ENCODE measurements at regions not wholly inside any gene's neighbourhood (a gene's known extent, or its start where the extent isn't known, plus 50 kb on each side); places are given as distances from the start of the nearest gene placed in this dataset.

- Histone ChIP-seq H3K27ac (ENCODE audit: low read depth) (no peak overlapping the region), H3K27me3 (ENCODE audit: insufficient read depth) (peaks cover 10% of the 10 kb centered on the region), H3K4me1 (ENCODE audit: insufficient read depth) (no peaks in the 10 kb centered on the region), H3K4me3 (no peak overlapping the region), H3K9me2 (ENCODE audit: insufficient read depth) (no peaks in the 10 kb centered on the region), H3F3A (replicated peaks; ENCODE audit: low read depth) (no peaks in the 10 kb centered on the region), H4K20me1 (replicated peaks; ENCODE audit: insufficient read depth) (no peaks in the 10 kb centered on the region), H3K79me2 (replicated peaks; ENCODE audit: insufficient read depth) (no peaks in the 10 kb centered on the region), H2AFZ (no peak overlapping the region), H3K36me3 (ENCODE audit: insufficient read depth) (no peaks in the 10 kb centered on the region), H3K4me2 (no peak overlapping the region)
- no peaks in the 10 kb centered on the region for H3K36me3 Mint-ChIP-seq (ENCODE audit: low read depth)
- TF ChIP-seq, protein P1, sequence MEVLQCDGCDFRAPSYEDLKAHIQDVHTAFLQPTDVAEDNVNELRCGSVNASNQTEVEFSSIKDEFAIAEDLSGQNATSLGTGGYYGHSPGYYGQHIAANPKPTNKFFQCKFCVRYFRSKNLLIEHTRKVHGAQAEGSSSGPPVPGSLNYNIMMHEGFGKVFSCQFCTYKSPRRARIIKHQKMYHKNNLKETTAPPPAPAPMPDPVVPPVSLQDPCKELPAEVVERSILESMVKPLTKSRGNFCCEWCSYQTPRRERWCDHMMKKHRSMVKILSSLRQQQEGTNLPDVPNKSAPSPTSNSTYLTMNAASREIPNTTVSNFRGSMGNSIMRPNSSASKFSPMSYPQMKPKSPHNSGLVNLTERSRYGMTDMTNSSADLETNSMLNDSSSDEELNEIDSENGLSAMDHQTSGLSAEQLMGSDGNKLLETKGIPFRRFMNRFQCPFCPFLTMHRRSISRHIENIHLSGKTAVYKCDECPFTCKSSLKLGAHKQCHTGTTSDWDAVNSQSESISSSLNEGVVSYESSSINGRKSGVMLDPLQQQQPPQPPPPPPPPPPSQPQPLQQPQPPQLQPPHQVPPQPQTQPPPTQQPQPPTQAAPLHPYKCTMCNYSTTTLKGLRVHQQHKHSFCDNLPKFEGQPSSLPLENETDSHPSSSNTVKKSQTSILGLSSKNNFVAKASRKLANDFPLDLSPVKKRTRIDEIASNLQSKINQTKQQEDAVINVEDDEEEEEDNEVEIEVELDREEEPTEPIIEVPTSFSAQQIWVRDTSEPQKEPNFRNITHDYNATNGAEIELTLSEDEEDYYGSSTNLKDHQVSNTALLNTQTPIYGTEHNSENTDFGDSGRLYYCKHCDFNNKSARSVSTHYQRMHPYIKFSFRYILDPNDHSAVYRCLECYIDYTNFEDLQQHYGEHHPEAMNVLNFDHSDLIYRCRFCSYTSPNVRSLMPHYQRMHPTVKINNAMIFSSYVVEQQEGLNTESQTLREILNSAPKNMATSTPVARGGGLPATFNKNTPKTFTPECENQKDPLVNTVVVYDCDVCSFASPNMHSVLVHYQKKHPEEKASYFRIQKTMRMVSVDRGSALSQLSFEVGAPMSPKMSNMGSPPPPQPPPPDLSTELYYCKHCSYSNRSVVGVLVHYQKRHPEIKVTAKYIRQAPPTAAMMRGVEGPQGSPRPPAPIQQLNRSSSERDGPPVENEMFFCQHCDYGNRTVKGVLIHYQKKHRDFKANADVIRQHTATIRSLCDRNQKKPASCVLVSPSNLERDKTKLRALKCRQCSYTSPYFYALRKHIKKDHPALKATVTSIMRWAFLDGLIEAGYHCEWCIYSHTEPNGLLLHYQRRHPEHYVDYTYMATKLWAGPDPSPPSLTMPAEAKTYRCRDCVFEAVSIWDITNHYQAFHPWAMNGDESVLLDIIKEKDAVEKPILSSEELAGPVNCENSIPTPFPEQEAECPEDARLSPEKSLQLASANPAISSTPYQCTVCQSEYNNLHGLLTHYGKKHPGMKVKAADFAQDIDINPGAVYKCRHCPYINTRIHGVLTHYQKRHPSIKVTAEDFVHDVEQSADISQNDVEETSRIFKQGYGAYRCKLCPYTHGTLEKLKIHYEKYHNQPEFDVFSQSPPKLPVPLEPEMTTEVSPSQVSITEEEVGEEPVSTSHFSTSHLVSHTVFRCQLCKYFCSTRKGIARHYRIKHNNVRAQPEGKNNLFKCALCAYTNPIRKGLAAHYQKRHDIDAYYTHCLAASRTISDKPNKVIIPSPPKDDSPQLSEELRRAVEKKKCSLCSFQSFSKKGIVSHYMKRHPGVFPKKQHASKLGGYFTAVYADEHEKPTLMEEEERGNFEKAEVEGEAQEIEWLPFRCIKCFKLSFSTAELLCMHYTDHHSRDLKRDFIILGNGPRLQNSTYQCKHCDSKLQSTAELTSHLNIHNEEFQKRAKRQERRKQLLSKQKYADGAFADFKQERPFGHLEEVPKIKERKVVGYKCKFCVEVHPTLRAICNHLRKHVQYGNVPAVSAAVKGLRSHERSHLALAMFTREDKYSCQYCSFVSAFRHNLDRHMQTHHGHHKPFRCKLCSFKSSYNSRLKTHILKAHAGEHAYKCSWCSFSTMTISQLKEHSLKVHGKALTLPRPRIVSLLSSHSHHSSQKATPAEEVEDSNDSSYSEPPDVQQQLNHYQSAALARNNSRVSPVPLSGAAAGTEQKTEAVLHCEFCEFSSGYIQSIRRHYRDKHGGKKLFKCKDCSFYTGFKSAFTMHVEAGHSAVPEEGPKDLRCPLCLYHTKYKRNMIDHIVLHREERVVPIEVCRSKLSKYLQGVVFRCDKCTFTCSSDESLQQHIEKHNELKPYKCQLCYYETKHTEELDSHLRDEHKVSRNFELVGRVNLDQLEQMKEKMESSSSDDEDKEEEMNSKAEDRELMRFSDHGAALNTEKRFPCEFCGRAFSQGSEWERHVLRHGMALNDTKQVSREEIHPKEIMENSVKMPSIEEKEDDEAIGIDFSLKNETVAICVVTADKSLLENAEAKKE (CRISPR knock-in tag; IDR thresholded peaks at IDR 0.05) = no peak
- TF ChIP-seq CTCF (conservative IDR thresholded peaks at IDR 0.05; ENCODE audit: low read depth in 2 of 2) = peak; percentile 28 to 52; a peak in 3 of 4 replicates
- H3K9me3 Mint-ChIP-seq = no peaks in the 10 kb centered on the region
- no peak overlapping the region for H3K4me3 Mint-ChIP-seq
- peak; percentile 52; the same call in 2 of the 3 replicates for ATAC-seq
- H3K27ac Mint-ChIP-seq = no peak overlapping the region
- H3K27me3 Mint-ChIP-seq (ENCODE audit: insufficient read depth, low read depth, poor library complexity) = no peaks in the 10 kb centered on the region
- H3K4me1 Mint-ChIP-seq = peaks cover 3% of the 10 kb centered on the region; the same call in 2 of the 3 replicates
- DNase-seq (ENCODE audit: low spot score) = peak; percentile 34
These were observed 106.2 kb downstream of the SLITRK5 start for GRCh38 chr13:87777387-87777786.

GRCh38 chr13:87778128-87778527 is 107.0 kb downstream of the SLITRK5 start:
- Histone ChIP-seq H3F3A (replicated peaks; ENCODE audit: low read depth) (no peaks in the 10 kb centered on the region), H3K27ac (ENCODE audit: low read depth) (no peak overlapping the region), H2AFZ (no peak overlapping the region), H3K4me2 (no peak overlapping the region), H3K27me3 (ENCODE audit: insufficient read depth) (peaks cover 10% of the 10 kb centered on the region), H3K79me2 (replicated peaks; ENCODE audit: insufficient read depth) (no peaks in the 10 kb centered on the region), H3K9me2 (ENCODE audit: insufficient read depth) (no peaks in the 10 kb centered on the region), H3K4me3 (no peak overlapping the region), H4K20me1 (replicated peaks; ENCODE audit: insufficient read depth) (no peaks in the 10 kb centered on the region), H3K36me3 (ENCODE audit: insufficient read depth) (no peaks in the 10 kb centered on the region), H3K4me1 (ENCODE audit: insufficient read depth) (no peaks in the 10 kb centered on the region)
- Mint-ChIP-seq H3K36me3 (ENCODE audit: low read depth) (no peaks in the 10 kb centered on the region), H3K4me1 (peaks cover 3% of the 10 kb centered on the region; the same call in 2 of the 3 replicates), H3K27ac (no peak overlapping the region), H3K9me3 (no peaks in the 10 kb centered on the region), H3K27me3 (ENCODE audit: insufficient read depth, low read depth, poor library complexity) (no peaks in the 10 kb centered on the region), H3K4me3 (no peak overlapping the region)
- ATAC-seq (no peak), DNase-seq (ENCODE audit: low spot score) (no peak)
- TF ChIP-seq NANOG (IDR thresholded peaks at IDR 0.05; ENCODE audit: borderline replicate concordance) (no peak), CTCF (conservative IDR thresholded peaks at IDR 0.05; ENCODE audit: low read depth in 2 of 2) (no peak), ZNF331 (CRISPR knock-in tag; IDR thresholded peaks at IDR 0.05; ENCODE audit: low read depth) (no peak), POLR2AphosphoS5 (IDR thresholded peaks at IDR 0.05; ENCODE audit: low read depth) (no peak), EZH2phosphoT487 (IDR thresholded peaks at IDR 0.05; ENCODE audit: unreplicated experiment) (no peak), ZNF114 (CRISPR knock-in tag; IDR thresholded peaks at IDR 0.05) (no peak), CREB1 (CRISPR knock-in tag; IDR thresholded peaks at IDR 0.05; ENCODE audit: low read depth) (no peak), STAT1 (IDR thresholded peaks at IDR 0.05; ENCODE audit: unreplicated experiment) (no peak), JUNB (IDR thresholded peaks at IDR 0.05; ENCODE audit: unreplicated experiment) (no peak)

Measured in GM23338 (cell line).